Stimulated activated CD4-positive, alpha-beta T cell treated with anti-CD3 and anti-CD28 coated beads, Interleukin-15, amount 100 ng/mL, for 1 hour (primary cell): ENCODE measurements at regions not wholly inside any gene's neighbourhood (a gene's known extent, or its start where the extent isn't known, plus 50 kb on each side); places are given as distances from the start of the nearest gene placed in this dataset.

Source experiments
- DNase-seq, 2 donors: peaks; one replicate each; pipeline ENCODE4 v3.0.0-alpha.2; 2020; ENCODE audit warnings: low read depth in 1 of 2, low spot score in 1 of 2

DNA sequence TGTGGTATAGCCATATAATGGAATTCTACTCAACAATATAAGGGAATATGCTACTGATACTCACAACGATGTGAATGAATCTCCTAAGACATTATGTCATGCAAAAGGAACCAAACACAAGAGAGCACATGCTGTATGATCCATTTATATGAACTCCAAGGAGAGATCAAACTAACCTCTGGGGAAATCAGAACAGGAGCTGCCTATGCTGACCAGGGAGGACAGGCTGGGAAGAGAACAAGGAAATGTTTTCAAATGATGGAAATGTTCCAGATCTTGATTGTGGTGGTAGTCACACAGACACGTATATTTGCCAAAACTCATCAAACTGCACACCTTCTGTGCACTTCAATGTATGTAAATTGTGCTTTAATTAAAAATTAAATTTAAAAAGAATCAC is 175.3 kb downstream of the BCOR start:
- DNase-seq = no peak

DNA sequence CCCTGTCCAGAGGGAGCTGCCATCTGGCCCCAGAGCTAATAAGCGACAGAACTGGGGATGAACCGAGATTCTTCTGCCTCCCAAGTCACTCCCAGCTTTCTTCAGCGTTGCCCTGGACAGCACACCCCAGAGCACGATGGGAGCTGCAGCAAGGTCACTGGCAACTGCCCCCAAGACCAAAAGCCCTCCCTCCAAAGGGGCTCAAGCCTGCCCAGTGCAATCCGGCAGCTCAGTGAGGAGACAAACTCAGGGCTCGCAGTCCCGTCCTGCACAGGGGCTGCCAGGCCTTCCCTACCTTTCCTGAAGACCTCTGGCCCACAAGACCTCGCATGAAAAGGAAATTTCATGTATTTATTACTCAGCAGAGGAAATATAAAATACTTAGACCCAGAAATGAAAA is 174.8 kb downstream of the BCOR start:
- no peak for DNase-seq

DNA sequence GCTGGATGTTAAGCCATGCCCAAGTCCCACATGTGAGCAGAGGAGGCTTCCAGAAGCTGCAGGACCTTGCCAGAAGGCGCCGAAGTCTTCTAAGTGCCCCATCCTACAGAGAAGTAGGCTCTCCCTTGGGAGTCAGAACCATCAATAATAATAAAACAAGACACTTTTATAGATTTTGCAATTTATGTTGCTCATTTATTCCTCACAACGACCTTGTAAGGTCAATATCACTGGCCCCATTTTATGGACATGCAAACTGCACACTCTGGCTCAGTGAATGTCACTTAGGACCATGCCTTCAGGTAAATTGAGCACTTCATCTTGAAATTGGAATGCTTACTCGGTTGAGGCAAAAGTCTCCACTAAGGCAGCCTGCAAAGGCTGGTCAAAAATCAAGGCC is 170.4 kb downstream of the BCOR start:
- no peak for DNase-seq

DNA sequence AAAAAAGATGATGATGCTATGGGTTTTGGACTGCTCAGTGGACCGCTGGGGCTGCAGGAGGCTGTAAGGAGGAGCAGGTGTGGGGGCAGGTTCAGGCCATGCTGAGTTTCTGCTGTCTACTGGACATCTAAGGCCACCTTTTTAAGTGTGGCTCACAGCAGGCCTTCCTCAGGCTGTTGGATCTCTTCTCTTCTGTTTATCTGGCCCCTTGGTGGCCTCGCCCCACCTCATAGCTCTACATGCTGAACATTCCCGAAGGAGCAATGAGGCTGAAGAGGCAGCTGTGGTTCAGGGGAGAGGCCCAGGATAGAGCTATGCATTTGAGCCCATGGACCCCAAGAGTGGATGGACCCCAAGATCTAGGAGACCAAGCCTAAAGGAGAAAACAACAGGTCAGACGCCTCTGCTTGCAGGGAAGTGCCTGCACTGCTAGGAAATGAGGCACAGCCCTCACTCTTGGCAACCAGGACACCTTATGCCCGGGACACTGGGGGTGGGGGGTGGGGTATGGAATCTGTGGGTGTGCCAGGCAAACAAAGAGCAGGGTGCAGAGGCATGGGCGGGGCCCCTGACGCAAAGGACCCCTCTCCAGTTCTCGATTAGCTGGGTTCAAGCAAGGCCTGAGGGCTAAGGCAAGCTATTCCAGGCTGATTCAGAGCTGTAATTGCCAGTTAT is 168.9 kb downstream of the BCOR start:
- DNase-seq = no peak

DNA sequence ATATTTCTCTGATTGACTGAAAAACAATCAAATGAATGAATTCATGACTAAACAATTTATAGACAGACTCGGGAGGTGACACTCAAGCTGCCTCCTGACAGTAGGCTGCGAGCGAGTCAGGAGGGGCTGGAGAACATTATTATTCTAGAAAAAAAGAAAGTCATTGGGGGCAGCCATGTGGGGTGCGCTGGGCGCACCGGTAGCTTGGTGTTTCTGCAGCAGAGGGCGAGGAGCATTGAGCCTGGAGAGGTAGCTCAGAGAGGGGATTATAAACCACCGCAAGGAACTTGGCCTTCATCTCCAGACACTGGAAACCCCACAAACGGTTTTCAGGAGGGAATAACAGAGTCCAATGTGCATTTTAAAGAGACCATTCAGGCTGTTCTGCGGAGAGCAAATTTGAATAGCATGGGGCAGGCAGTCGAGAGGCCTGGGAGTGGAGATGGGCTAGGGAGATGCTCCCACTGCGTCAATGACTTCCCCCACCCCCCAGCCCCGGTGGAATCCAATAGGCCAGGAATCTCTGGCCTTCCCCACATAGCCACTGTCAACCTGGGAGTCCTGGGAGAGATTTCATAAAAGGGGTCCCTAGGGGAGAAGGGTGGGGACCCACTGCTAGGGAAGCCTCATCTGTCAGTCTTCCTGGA is 168.3 kb downstream of the BCOR start:
- no peak for DNase-seq

- DNase-seq = no peak
Observed at GRCh38 chrX:39930786-39931528, 166.8 kb downstream of the BCOR start.

- DNase-seq = no peak
Observed at GRCh38 chrX:39931529-39932282, 166.1 kb downstream of the BCOR start.

DNA sequence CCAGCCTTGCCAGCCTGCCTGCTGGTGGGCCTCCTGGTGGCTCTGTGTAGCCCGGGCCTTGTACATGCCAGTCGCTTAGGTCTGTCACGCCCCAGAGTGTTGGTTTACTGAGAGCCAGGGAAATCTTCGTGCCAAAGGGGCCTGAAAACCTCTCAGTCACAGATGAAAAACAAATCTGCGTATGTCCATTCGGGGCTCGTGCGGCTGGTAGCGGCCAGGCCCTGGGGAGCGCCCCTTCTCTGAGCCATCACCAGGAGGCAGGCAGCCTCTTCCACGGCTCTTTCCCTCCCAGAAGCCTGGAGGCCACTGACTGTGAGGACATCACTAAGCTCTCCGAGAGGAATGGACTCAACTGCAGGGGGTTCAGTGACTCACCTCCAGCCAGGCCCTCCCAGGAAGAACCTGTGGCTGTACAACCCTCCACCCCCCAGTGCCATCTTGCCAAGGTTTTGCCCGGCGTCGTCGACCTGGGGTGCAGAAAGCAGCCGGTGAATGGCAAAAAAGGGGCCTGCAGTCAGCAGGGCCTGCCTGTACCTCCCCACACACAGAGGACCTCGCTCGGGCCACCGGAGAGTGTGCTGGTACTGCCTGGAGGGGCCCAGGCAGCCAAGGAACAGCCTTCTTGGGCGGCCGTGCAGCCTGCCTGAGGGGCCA is 162.2 kb downstream of the BCOR start:
- DNase-seq = no peak

DNA sequence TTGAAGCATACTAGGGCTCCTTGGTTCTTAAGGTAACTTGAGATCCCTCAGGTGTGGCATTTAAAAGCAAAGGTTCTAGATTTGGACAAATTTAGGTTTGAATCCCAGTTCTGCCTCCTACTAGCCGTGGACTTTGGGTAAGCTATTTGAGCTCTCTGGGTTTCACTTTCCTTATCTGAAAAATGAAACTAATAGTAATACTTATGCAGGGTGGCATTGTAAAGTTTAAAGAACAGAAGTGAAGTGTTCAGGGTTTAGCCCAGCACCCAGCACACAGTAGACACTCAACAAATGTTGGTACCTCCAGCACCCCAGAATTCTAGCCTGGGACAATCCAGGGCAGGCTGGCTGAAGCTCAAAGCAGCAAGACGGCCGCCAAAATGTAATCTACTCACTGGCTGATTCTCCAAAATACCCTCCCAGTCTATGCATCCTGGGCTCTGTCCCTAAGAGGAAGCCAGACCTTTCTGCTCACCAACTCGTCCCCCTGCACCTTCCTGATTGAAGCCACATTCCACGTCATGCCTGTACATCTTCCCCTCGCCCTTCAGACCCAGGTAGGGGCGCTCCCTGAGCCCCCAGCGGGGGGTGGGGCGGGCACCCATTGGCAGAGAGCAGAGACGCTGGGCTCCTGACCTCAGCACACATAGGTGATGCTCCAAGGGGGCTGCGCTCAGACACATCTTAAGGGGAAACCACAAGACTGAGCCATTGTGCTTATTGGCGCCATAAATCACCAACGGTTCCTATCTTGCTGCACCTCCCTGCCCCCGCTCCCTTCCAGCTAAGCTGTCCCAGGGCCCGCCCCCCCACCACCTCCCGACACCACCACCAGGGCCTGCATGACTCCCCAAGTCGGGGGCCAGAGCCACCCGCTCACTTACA is 160.6 kb downstream of the BCOR start:
- DNase-seq = no peak

DNA sequence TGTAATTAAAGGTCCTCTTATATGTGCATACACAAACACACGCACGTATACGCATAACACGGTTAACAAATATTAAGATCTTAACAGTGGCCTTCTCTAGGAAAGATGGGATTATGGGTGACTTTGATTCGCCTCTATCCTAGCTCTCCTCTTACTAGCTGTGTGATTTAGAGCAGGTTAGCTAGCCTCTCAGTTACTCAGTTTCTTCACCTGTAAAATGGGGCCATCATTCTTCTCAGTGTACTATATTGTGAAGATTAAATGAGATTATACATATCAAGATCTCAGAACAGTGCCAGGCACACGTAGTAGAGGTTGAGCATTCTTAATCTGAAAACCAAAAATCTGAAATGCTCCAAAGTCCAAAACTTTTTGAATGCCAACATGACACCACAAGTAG is 159.3 kb downstream of the BCOR start:
- DNase-seq = no peak

DNA sequence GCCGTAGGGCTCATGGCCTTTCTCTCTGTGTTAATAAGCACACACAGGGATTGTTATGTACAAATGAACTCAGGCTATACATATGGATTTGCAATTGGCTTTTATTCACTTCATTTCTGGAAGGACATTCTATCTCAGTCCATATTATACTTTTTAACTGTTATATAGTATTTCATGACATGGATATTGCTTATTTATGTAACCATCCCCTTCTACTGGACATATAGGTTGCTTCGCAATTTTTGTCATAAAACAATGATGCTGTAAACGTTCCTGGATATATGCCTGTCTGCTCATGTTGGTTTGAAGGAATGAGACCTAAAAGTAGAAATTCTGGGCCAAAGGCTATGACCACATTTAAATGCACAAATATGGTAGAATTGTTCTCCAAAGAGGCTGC is 158.1 kb downstream of the BCOR start:
- no peak for DNase-seq

DNA sequence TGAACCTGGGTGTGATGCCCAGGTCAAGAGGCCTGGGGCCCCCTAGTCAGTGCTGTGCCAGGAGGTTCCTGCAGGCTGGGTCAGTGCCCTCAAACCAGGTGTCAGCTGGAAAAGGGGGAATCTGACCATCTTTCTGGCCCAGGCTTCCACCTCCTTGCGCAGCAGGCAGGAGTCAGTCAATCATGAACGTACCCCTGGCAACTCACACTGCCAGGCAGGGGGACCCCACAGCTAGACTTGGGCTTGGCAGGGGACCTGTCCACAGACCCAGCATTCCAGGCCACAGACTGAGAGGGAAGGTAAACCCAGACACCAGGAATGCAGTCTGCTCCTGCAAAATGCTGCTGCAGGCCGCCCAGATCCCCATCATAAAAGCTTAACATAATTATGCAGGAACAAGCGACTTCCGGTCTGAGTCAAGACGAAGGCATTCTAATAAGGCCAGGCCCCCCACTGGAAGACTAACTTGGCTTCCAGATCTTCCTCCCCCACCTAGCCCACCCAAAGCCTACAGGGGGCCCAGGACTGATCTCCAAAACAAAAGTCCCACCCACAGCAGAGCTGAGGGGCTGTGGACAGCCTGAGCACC is 156.3 kb downstream of the BCOR start:
- DNase-seq = no peak

DNA sequence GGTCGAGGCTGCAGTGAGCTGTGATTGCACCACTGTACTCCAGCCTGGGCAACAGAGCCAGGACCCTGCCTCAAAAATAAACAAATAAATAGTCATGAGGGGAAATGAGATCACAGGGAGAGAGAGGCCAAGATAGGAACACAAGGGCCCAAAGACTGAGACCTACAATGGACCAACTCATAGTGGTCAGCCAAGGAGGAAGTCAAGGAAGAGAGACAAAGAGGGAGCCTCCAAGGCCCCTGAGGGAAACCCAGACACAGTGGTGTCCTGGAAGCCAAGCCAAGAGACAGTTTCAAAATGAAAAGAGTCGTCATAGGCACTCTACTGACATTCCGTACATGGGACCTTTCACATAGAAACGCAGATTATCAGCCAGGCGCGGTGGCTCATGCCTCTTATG is 153.3 kb downstream of the BCOR start:
- DNase-seq = no peak

DNA sequence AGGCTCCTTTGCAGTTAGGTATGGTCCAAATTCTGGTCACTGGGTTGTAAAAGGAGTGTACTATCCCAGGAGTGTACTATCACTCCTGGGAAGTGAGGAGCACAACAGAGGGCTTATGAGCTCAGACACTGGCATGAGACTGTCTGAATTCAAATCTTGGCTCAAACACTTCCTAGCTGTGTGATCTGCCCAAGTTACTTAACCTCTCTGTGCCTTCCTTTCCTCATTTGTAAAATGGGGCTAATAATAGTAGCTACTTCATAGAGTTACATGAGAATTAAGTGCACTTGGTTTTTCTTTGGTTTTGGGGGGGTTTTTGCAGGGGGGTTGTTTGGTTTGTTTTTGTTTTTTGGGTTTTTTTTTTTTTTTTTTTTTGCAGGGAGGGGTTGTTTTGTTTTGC is 152.0 kb downstream of the BCOR start:
- DNase-seq = no peak

- DNase-seq = no peak
Observed at GRCh38 chrX:39946822-39947221, 150.9 kb downstream of the BCOR start.

DNA sequence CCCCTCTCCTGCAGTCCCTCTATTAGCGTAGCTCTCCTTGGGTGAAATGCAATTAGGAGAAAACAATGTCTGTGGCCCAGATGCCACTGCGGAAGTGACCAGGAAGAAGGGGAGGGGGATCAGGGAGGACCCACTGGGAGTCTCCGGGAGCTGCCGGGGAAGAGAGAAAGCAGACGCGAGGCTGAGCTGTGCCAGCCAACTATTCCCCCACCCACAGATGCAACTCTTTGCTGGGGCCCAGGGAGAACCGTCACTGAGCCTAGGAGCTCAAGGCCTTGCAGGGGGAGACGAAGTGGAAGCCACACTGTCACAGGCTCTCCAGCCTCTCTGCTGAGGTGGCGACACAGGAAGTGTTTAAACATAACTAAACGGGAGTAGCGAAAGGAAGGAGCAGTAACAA is 149.2 kb downstream of the BCOR start:
- DNase-seq = no peak

GRCh38 chrX:39950018-39950688 is 147.6 kb downstream of the BCOR start:
- DNase-seq = no peak

- DNase-seq = no peak
Observed at GRCh38 chrX:39952989-39953388, 144.8 kb downstream of the BCOR start.

- DNase-seq = no peak
Observed at GRCh38 chrX:39953879-39954278, 143.9 kb downstream of the BCOR start.
